Thyroid gland (tissue), 4 donors: ENCODE measurements at regions not wholly inside any gene's neighbourhood (a gene's known extent, or its start where the extent isn't known, plus 50 kb on each side); places are given as distances from the start of the nearest gene placed in this dataset.

Experiments
- DNase-seq, 2 donors: peaks; one replicate each; pipeline ENCODE4 v3.0.0-alpha.2; 2019
- H3K27ac ChIP-seq, 3 donors: fragments of 200-600 bp; sonication (generic); 1 replicate in 2 of 3; 2 replicates in 1 of 3; pipeline ENCODE4 v1.5.1; 2016 to 2019; ENCODE audit warnings: mild to moderate bottlenecking in 1 of 3, moderate library complexity in 1 of 3
- H3K27me3 ChIP-seq: fragments of 200-600 bp; sonication (generic); one replicate; pipeline ENCODE4 v1.5.1; 2019
- H3K36me3 ChIP-seq, 2 donors: fragments of 200-600 bp; sonication (generic); one replicate each; pipeline ENCODE4 v1.5.1; 2016 to 2019
- H3K4me1 ChIP-seq, 2 donors: fragments of 200-600 bp; sonication (generic); one replicate each; pipeline ENCODE4 v1.5.1; 2017 to 2019
- H3K4me3 ChIP-seq, 3 donors: fragments of 200-600 bp; sonication (generic); replicated peaks in 1 of 3; 1 replicate in 2 of 3; 2 replicates in 1 of 3; pipeline ENCODE4 v1.5.1; 2016; ENCODE audit warnings: mild to moderate bottlenecking in 1 of 3
- H3K9me3 ChIP-seq: fragments of 200-600 bp; sonication (generic); one replicate; pipeline ENCODE4 v1.5.1; 2017
- POLR2A ChIP-seq, 2 donors: fragments of 450-650 bp; IDR thresholded peaks; one replicate each; pipeline ENCODE4 v1.6.1; 2017; ENCODE audit warnings: antibody characterized with exemption in 2 of 2, mild to moderate bottlenecking in 2 of 2, moderate library complexity in 1 of 2
- WGBS, 2 donors: methylation state at CpG; one replicate each; pipeline ENCODE4 v1.1.5; 2017; 5-methylcytosine and 5-hydroxymethylcytosine counted together
- intact Hi-C: fragments of 100-400 bp; cut with DNase I; formaldehyde crosslinking; loops from one replicate; pipeline ENCODE4 v1.15.1; 2023
- TF ChIP-seq, protein P1 (sequence below), 6 experiments: fragments of 200-600 bp in 3 of 6; fragments of 450-650 bp in 3 of 6; sonication (generic) in 3 of 6; IDR thresholded peaks; one replicate each; pipeline ENCODE4 v1.5.1; 2016 to 2019; ENCODE audit warnings: antibody characterized with exemption in 6 of 6, mild to moderate bottlenecking in 2 of 6, inconsistent platforms in 1 of 6, moderate library complexity in 1 of 6

DNA sequence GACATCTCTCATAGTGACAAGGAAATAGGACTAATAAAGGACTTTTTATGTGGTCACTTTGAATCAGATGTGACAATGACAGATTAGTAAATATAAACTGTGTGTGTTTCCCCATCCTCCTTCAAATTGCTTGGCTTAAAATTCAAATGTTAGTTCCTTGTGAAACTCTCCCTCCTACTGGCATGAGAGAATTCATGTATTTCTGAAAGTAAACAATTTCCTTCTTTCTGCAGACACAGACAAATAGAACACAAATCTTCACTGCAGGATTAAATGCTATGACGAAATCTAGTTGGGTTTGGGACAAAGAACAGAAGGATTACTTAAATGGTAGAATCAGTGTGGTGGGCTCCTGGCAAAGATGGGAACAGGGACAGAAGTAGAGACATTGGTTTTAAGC lies 328.7 kb upstream of the FAM98A start:
- TF ChIP-seq POLR2A (IDR thresholded peaks at IDR 0.05) = no peak
- TF ChIP-seq, protein P1, sequence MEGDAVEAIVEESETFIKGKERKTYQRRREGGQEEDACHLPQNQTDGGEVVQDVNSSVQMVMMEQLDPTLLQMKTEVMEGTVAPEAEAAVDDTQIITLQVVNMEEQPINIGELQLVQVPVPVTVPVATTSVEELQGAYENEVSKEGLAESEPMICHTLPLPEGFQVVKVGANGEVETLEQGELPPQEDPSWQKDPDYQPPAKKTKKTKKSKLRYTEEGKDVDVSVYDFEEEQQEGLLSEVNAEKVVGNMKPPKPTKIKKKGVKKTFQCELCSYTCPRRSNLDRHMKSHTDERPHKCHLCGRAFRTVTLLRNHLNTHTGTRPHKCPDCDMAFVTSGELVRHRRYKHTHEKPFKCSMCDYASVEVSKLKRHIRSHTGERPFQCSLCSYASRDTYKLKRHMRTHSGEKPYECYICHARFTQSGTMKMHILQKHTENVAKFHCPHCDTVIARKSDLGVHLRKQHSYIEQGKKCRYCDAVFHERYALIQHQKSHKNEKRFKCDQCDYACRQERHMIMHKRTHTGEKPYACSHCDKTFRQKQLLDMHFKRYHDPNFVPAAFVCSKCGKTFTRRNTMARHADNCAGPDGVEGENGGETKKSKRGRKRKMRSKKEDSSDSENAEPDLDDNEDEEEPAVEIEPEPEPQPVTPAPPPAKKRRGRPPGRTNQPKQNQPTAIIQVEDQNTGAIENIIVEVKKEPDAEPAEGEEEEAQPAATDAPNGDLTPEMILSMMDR (IDR thresholded peaks at IDR 0.05) = no peak
- intact Hi-C loops = no loop called here
- no peaks in the 10 kb centered on the region for H3K9me3 ChIP-seq
- H3K4me1 ChIP-seq = no peaks in the 10 kb centered on the region
- H3K4me3 ChIP-seq = no peak overlapping the region
- no peak for DNase-seq
- no peaks in the 10 kb centered on the region for H3K36me3 ChIP-seq
- H3K27ac ChIP-seq = no peak overlapping the region
- WGBS, 2 donors = 92 to 98% methylated on average over 1 of the region's 1 CpG
- H3K27me3 ChIP-seq = no peaks in the 10 kb centered on the region

DNA sequence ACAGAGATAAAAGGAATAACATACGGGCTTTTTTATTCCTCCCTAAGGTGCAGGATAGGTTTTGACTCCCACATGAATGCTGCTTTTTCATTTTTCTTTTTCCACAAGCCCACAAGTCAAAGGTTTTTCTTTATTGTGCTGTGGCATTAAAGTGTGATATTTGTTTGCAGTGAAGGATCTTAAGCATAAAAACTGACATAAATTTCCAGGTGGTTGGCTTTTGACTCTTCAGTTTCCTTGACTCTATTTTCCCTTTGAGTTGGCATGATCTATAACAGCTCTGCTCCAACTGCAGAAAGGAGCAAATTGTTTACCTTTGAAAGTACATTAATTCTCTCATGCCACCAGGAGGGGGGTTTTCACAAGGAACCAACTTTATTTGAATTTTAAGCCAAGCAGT lies 326.2 kb upstream of the FAM98A start:
- no peak for DNase-seq
- 70 to 77% methylated on average over 1 of the region's 1 CpG for WGBS, 2 donors
- no peak for TF ChIP-seq POLR2A (IDR thresholded peaks at IDR 0.05)
- TF ChIP-seq, protein P1 (IDR thresholded peaks at IDR 0.05) = no peak
- no peak overlapping the region for H3K27ac ChIP-seq
- intact Hi-C loops = no loop called here
- H3K36me3 ChIP-seq = no peaks in the 10 kb centered on the region
- H3K4me1 ChIP-seq = no peaks in the 10 kb centered on the region
- no peaks in the 10 kb centered on the region for H3K9me3 ChIP-seq
- H3K4me3 ChIP-seq = no peak overlapping the region
- H3K27me3 ChIP-seq = no peaks in the 10 kb centered on the region

DNA sequence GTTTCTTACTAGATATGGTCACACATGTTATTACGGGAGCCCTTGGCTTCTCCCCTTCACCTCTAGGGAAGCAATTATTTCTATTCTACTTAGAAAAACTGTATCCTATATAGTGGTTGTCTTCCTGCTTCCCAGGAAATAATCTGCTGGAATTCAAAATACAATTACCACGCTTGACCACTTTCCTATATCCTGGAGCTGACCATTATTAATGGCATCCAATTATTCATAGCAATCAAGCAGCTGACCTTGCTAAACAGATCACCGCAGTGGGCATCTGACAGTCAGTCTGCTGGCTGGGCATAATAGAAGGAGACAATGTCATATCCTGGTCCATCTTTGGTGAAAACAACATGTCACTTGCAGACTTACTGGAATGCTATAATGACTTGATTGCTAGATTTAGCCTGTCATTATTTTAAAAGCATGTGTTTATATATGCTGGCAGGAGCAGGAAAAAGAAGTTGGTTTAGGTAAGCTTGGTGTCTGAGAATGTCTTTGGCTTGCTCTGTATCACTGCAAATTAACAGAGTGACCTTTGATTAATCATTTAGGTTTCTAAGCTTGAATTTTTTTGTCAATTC lies 325.6 kb upstream of the FAM98A start:
- no peaks in the 10 kb centered on the region for H3K9me3 ChIP-seq
- intact Hi-C loops = no loop called here
- no peaks in the 10 kb centered on the region for H3K4me1 ChIP-seq
- no peak overlapping the region for H3K4me3 ChIP-seq
- no peak for TF ChIP-seq POLR2A (IDR thresholded peaks at IDR 0.05)
- TF ChIP-seq, protein P1 (IDR thresholded peaks at IDR 0.05) = no peak
- DNase-seq = no peak
- H3K36me3 ChIP-seq = no peaks in the 10 kb centered on the region
- WGBS, 2 donors = 47 to 83% methylated on average over 3 of the region's 3 CpGs
- no peak overlapping the region for H3K27ac ChIP-seq
- no peaks in the 10 kb centered on the region for H3K27me3 ChIP-seq

DNA sequence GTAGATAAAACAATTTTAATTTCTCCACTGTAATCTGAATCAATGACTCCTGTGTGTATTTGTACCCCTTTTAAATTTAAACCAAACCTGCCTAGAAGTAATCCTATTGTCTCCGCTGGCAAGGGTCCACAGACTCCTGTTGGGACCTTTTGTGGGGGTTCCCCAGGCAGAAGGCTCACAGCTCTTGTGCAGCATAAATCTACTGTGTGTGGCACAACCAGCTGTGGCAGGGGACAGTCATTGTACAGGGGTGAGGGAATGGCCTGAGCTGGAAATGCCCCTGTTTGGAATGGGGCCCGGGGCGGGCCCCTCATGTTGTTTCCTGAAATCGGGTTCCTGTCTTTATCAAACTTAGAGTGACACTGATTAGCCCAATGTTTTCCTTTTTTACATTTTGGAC lies 318.2 kb upstream of the FAM98A start:
- H3K4me1 ChIP-seq = no peaks in the 10 kb centered on the region
- no peaks in the 10 kb centered on the region for H3K9me3 ChIP-seq
- TF ChIP-seq, protein P1 (IDR thresholded peaks at IDR 0.05) = no peak
- TF ChIP-seq POLR2A (IDR thresholded peaks at IDR 0.05) = no peak
- DNase-seq = no peak
- no peak overlapping the region for H3K27ac ChIP-seq
- H3K36me3 ChIP-seq = no peaks in the 10 kb centered on the region
- H3K27me3 ChIP-seq = no peaks in the 10 kb centered on the region
- 66 to 72% methylated on average over 4 of the region's 4 CpGs for WGBS, 2 donors
- intact Hi-C loops = no loop called here
- no peak overlapping the region for H3K4me3 ChIP-seq

DNA sequence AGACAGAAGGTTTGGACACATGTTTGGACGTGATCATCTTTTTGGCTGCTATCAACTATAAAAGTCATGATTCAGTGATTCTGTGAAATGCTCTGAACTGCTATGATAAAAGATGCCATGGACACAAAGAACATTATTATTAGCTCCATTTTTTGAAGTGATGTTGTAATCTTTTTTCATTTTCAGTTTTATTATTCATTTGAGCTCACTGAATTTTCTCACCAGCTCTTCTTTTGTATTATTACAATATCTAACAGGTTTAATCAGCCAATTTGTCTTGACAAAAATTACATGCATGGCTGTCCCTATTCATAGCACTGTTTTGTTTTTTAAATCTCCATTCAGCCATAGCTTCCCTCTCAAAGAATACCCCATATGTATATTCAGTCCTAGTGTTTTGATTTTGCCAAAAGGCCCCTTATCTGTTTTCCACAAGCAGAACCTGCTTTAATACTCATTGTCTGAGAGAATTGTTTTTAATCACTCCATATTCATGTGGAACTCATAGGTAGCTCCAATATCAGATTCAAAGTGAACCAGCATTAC lies 314.0 kb upstream of the FAM98A start:
- 74 to 88% methylated on average over 1 of the region's 1 CpG for WGBS, 2 donors
- no peak overlapping the region for H3K4me3 ChIP-seq
- no peaks in the 10 kb centered on the region for H3K9me3 ChIP-seq
- no peaks in the 10 kb centered on the region for H3K4me1 ChIP-seq
- no peaks in the 10 kb centered on the region for H3K27me3 ChIP-seq
- intact Hi-C loops = no loop called here
- no peak for DNase-seq
- H3K27ac ChIP-seq = no peak overlapping the region
- TF ChIP-seq, protein P1 (IDR thresholded peaks at IDR 0.05) = no peak
- no peak for TF ChIP-seq POLR2A (IDR thresholded peaks at IDR 0.05)
- no peaks in the 10 kb centered on the region for H3K36me3 ChIP-seq
